MM.1S (cell line): ENCODE measurements at regions not wholly inside any gene's neighbourhood (a gene's known extent, or its start where the extent isn't known, plus 50 kb on each side); places are given as distances from the start of the nearest gene placed in this dataset.

Source experiments
- DNase-seq: peaks from one replicate; pipeline ENCODE4 v3.0.0-alpha.2; 2015
- H2AFZ ChIP-seq: fragments of 300-600 bp; sonication (generic); 2 replicates; pipeline ENCODE4 v1.6.0; 2016; ENCODE audit warnings: antibody characterized with exemption, low read length
- H3F3A ChIP-seq: fragments of 300-600 bp; sonication (generic); 2 replicates; pipeline ENCODE4 v1.6.1; 2016; ENCODE audit warnings: mild to moderate bottlenecking, antibody characterized with exemption, low read length, moderate library complexity, mixed read lengths; ENCODE audit not compliant: insufficient read depth
- H3K27ac ChIP-seq: fragments of 300-600 bp; sonication (generic); 2 replicates; pipeline ENCODE4 v1.5.1; 2016; ENCODE audit warnings: mild to moderate bottlenecking, low read length
- H3K27me3 ChIP-seq: fragments of 300-600 bp; sonication (generic); replicated peaks from 2 replicates; pipeline ENCODE4 v1.6.0; 2016; ENCODE audit warnings: low read length; ENCODE audit not compliant: insufficient read depth
- H3K36me3 ChIP-seq: fragments of 300-600 bp; sonication (generic); replicated peaks from 2 replicates; pipeline ENCODE4 v1.6.1; 2016; ENCODE audit warnings: mild to moderate bottlenecking, low read length, mixed read lengths; ENCODE audit not compliant: insufficient read depth
- H3K4me1 ChIP-seq: fragments of 300-600 bp; sonication (generic); 2 replicates; pipeline ENCODE4 v1.6.1; 2016; ENCODE audit warnings: low read length, mixed read lengths
- H3K4me2 ChIP-seq: fragments of 300-600 bp; sonication (generic); 2 replicates; pipeline ENCODE4 v1.6.0; 2016; ENCODE audit warnings: low read depth, low read length
- H3K4me3 ChIP-seq: fragments of 300-600 bp; sonication (generic); 2 replicates; pipeline ENCODE4 v1.5.1; 2016; ENCODE audit warnings: low read length, mixed read lengths
- H3K79me2 ChIP-seq: fragments of 300-600 bp; sonication (generic); 2 replicates; pipeline ENCODE4 v1.6.1; 2016; ENCODE audit warnings: mixed run types, low read length, mixed read lengths
- H3K9ac ChIP-seq: fragments of 300-600 bp; sonication (generic); 2 replicates; pipeline ENCODE4 v1.6.1; 2016; ENCODE audit warnings: low read length, mixed read lengths
- H3K9me2 ChIP-seq: fragments of 300-600 bp; sonication (generic); replicated peaks from 2 replicates; pipeline ENCODE4 v1.6.1; 2016; ENCODE audit warnings: mild to moderate bottlenecking, low read length, mixed read lengths; ENCODE audit not compliant: insufficient read depth
- H3K9me3 ChIP-seq: fragments of 300-600 bp; sonication (generic); replicated peaks from 2 replicates; pipeline ENCODE4 v1.6.1; 2016; ENCODE audit warnings: mild to moderate bottlenecking, low read length, mixed read lengths; ENCODE audit not compliant: insufficient read depth
- H4K20me1 ChIP-seq: fragments of 300-600 bp; sonication (generic); 2 replicates; pipeline ENCODE4 v1.6.1; 2016; ENCODE audit warnings: mild to moderate bottlenecking, low read length, moderate library complexity, mixed read lengths; ENCODE audit not compliant: insufficient read depth
- CTCF ChIP-seq: fragments of 300-600 bp; sonication (generic); IDR thresholded peaks from 2 replicates; pipeline ENCODE4 v1.5.1; 2016; ENCODE audit warnings: antibody characterized with exemption, low read length, mixed read lengths
- EZH2 ChIP-seq: fragments of 300-600 bp; sonication (generic); optimal IDR thresholded peaks from 2 replicates; pipeline ENCODE3; 2017; ENCODE audit warnings: low read depth, mild to moderate bottlenecking, antibody characterized with exemption, low read length, mixed read lengths
- EZH2phosphoT487 ChIP-seq: fragments of 300-600 bp; sonication (generic); IDR thresholded peaks from 2 replicates; pipeline ENCODE4 v1.6.1; 2018; ENCODE audit warnings: antibody characterized with exemption, low read length

DNA sequence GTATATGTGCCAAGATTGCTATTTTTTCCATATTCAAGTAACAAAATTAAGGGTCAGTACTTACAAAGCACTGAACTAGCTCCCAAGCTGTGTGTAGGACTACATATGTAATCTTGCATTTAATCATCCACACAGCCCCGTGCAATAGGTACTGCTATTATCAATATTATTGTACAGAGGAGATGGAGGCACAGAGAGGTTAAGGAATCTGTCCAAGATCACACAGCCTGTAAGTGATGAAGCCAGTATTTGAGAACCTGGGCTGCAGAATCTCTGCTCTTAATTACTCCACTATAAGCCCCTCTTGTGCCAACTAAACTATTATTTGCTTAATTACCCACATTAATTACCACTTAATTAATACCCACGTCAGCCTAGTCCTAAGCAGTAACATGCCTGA, 134.1 kb downstream of the KATNIP start:
- Histone ChIP-seq H3K27me3 (no peaks in the 10 kb centered on the region), H3K9ac (no peak overlapping the region), H4K20me1 (no peaks in the 10 kb centered on the region), H3K4me2 (no peak overlapping the region), H3K9me3 (no peaks in the 10 kb centered on the region), H3K4me1 (no peaks in the 10 kb centered on the region), H3K9me2 (no peaks in the 10 kb centered on the region), H3F3A (no peaks in the 10 kb centered on the region), H2AFZ (no peak overlapping the region), H3K36me3 (no peaks in the 10 kb centered on the region), H3K4me3 (no peak overlapping the region), H3K27ac (no peak overlapping the region), H3K79me2 (no peaks in the 10 kb centered on the region)
- no peak for DNase-seq
- TF ChIP-seq EZH2phosphoT487: no peak
- no peak for TF ChIP-seq EZH2
- no peak for TF ChIP-seq CTCF

DNA sequence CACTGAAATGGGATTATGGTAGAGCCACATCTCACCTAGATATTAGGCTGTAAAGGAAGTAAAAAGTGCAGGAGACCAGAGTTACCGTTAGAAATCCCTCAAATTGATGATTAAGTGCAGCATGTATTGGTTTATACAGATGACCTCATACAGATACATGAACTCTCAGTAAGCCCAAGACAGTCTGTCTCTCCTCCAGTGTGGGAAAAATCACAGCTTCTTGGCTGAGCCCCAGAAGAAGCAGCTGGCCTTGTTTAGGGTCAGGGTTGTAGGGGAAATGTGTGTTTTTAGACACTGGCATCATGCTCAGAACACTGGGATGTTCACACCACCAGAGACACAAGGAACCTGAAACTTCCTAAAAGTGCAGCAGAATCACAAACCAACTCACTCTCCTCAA, 135.9 kb downstream of the KATNIP start:
- H3K27ac ChIP-seq: no peak overlapping the region
- H3K79me2 ChIP-seq: no peaks in the 10 kb centered on the region
- no peaks in the 10 kb centered on the region for H3K9me3 ChIP-seq
- DNase-seq: no peak
- no peak for TF ChIP-seq EZH2
- no peak for TF ChIP-seq EZH2phosphoT487
- TF ChIP-seq CTCF: no peak
- H3K36me3 ChIP-seq: no peaks in the 10 kb centered on the region
- no peak overlapping the region for H3K4me2 ChIP-seq
- no peak overlapping the region for H3K4me3 ChIP-seq
- H3K4me1 ChIP-seq: no peaks in the 10 kb centered on the region
- H2AFZ ChIP-seq: no peak overlapping the region
- H4K20me1 ChIP-seq: no peaks in the 10 kb centered on the region
- H3K9me2 ChIP-seq: no peaks in the 10 kb centered on the region
- H3K27me3 ChIP-seq: no peaks in the 10 kb centered on the region
- no peaks in the 10 kb centered on the region for H3F3A ChIP-seq
- no peak overlapping the region for H3K9ac ChIP-seq

- TF ChIP-seq CTCF: no peak
- H3F3A ChIP-seq: no peaks in the 10 kb centered on the region
These were observed 137.0 kb downstream of the KATNIP start for GRCh38 chr16:27686926-27687325.

More at GRCh38 chr16:27686926-27687325, 137.0 kb downstream of the KATNIP start:
- Histone ChIP-seq H3K27ac (no peak overlapping the region), H3K9me3 (no peaks in the 10 kb centered on the region), H3K27me3 (no peaks in the 10 kb centered on the region), H3K4me1 (no peaks in the 10 kb centered on the region), H2AFZ (no peak overlapping the region), H4K20me1 (no peaks in the 10 kb centered on the region), H3K4me3 (no peak overlapping the region), H3K4me2 (no peak overlapping the region), H3K79me2 (no peaks in the 10 kb centered on the region), H3K9ac (no peak overlapping the region), H3K9me2 (no peaks in the 10 kb centered on the region), H3K36me3 (no peaks in the 10 kb centered on the region)
- no peak for DNase-seq
